ENCODE measurements at regions not wholly inside any gene's neighbourhood (a gene's known extent, or its start where the extent isn't known, plus 50 kb on each side); places are given as distances from the start of the nearest gene placed in this dataset.

GRCh38 chr14:56992332-56992820, 182.1 kb upstream of the OTX2 start:
- TF ChIP-seq CTCF (IDR thresholded peaks at IDR 0.05; ENCODE audit: low read depth, low read length) (no peak), EZH2phosphoT487 (IDR thresholded peaks at IDR 0.05; ENCODE audit: low read depth) (no peak)

All from OCI-LY3 (cell line).